Nephron progenitor cell (in vitro differentiated cells): ENCODE measurements at regions not wholly inside any gene's neighbourhood (a gene's known extent, or its start where the extent isn't known, plus 50 kb on each side); places are given as distances from the start of the nearest gene placed in this dataset.
A peak's percentile ranks its signal among the peaks of the same experiment; 100 is the strongest.

ENCODE experiments used
- DNase-seq: peaks from one replicate; pipeline ENCODE4 v3.0.0; 2021
- H3K27ac Mint-ChIP-seq: 2 replicates; pipeline ENCODE4 v1.8.0; 2021; ENCODE audit warnings: mild to moderate bottlenecking, moderate library complexity, mixed read lengths
- H3K27me3 Mint-ChIP-seq: 2 replicates; pipeline ENCODE4 v1.8.0; 2021; ENCODE audit warnings: mild to moderate bottlenecking, low read depth, mixed read lengths; ENCODE audit not compliant: poor library complexity
- H3K36me3 Mint-ChIP-seq: 2 replicates; pipeline ENCODE4 v1.8.0; 2021; ENCODE audit warnings: low read depth, mixed read lengths
- H3K4me1 Mint-ChIP-seq: 2 replicates; pipeline ENCODE4 v1.8.0; 2021; ENCODE audit warnings: mixed read lengths
- H3K4me3 Mint-ChIP-seq: 2 replicates; pipeline ENCODE4 v1.8.0; 2021; ENCODE audit warnings: mild to moderate bottlenecking, moderate library complexity, mixed read lengths
- H3K9me3 Mint-ChIP-seq: 2 replicates; pipeline ENCODE4 v1.8.0; 2021; ENCODE audit warnings: mild to moderate bottlenecking, moderate library complexity, mixed read lengths
- CTCF ChIP-seq: fragments of 200-600 bp; sonication (generic); IDR thresholded peaks from 2 replicates; pipeline ENCODE4 v1.5.0; 2021; ENCODE audit warnings: antibody characterized with exemption

DNA sequence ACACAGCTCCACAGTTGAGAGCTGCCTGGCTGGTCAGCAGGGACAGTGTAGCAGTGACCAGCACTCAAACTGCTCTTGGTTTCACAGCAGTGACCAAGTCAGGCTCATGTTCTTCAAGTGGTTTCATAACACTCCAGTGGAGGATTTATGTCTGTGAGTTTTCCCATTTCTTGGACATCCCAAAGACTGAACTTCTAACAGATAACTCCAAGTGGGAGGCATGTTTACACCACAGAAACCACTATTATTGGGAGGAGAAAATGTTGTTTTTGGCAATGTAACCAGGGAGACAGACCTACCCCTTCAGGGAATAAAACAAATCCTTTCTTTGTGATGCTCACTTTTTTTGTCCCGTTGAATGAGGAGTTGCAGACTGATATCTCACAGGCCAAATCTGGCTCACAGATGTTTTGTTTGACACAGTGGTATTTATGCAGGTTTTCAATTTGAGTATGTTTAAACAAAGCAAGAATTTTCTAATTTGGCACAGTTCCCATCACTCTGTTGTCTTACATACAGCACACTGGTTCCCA lies 141.5 kb downstream of the RMI1 start:
- TF ChIP-seq CTCF, result no peak
- Mint-ChIP-seq H3K27me3 (peaks cover 7% of the 10 kb centered on the region), H3K27ac (no peak overlapping the region), H3K9me3 (peaks cover 16% of the 10 kb centered on the region), H3K4me1 (peaks cover 41% of the 10 kb centered on the region), H3K36me3 (peaks cover 7% of the 10 kb centered on the region), H3K4me3 (no peak overlapping the region)
- no peak for DNase-seq

DNA sequence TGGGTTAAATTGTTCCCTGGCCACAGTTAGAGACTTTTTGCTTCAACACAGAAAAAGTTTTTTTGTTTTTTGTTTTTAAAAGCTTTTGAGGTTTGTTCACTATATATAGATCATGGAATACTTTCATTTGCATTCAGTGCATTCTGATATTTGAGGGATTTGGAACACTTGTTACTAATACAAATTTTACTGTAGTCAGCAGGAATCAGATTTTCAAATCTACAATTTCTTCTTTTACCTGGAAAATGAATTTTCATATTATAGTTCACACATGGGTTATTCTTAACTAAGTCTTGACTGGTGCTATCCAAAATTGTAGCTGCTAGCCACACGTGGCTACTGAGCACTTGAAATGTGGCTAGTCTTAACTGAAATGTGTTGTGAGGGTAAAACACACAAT lies 142.0 kb downstream of the RMI1 start:
- Mint-ChIP-seq H3K36me3 (peaks cover 2% of the 10 kb centered on the region), H3K27ac (no peak overlapping the region), H3K9me3 (peaks cover 10% of the 10 kb centered on the region), H3K4me1 (peaks cover 41% of the 10 kb centered on the region), H3K4me3 (no peak overlapping the region), H3K27me3 (peaks cover 7% of the 10 kb centered on the region)
- no peak for TF ChIP-seq CTCF
- DNase-seq, result no peak

GRCh38 chr9:84123648-84124406 lies 143.2 kb downstream of the RMI1 start:
- peaks cover 41% of the 10 kb centered on the region for H3K4me1 Mint-ChIP-seq

GRCh38 chr9:84125046-84125445 lies 144.4 kb downstream of the RMI1 start:
- Mint-ChIP-seq H3K9me3 (peaks cover 4% of the 10 kb centered on the region), H3K36me3 (no peaks in the 10 kb centered on the region), H3K4me3 (no peak overlapping the region), H3K27ac (no peak overlapping the region), H3K27me3 (peaks cover 17% of the 10 kb centered on the region), H3K4me1 (peaks cover 41% of the 10 kb centered on the region)
- no peak for DNase-seq
- TF ChIP-seq CTCF, result no peak

More at GRCh38 chr9:84123648-84124406, 143.2 kb downstream of the RMI1 start:
- no peak overlapping the region for H3K4me3 Mint-ChIP-seq
- peak overlapping the region; percentile 1 for H3K27ac Mint-ChIP-seq
- H3K27me3 Mint-ChIP-seq, result peaks cover 7% of the 10 kb centered on the region
- no peaks in the 10 kb centered on the region for H3K36me3 Mint-ChIP-seq
- DNase-seq, result no peak
- peaks cover 4% of the 10 kb centered on the region for H3K9me3 Mint-ChIP-seq
- TF ChIP-seq CTCF, result no peak

- Mint-ChIP-seq H3K27ac (no peak overlapping the region), H3K9me3 (no peaks in the 10 kb centered on the region), H3K27me3 (peaks cover 10% of the 10 kb centered on the region), H3K4me1 (peaks cover 16% of the 10 kb centered on the region), H3K4me3 (no peak overlapping the region), H3K36me3 (no peaks in the 10 kb centered on the region)
- no peak for TF ChIP-seq CTCF
- no peak for DNase-seq
Measured at GRCh38 chr9:84129529-84129928, 148.9 kb downstream of the RMI1 start.
